GM19099 (cell line): ENCODE measurements at regions not wholly inside any gene's neighbourhood (a gene's known extent, or its start where the extent isn't known, plus 50 kb on each side); places are given as distances from the start of the nearest gene placed in this dataset.

Experiments
- POLR2A ChIP-seq: IDR thresholded peaks from 3 replicates; pipeline ENCODE4 v1.6.1; 2011; ENCODE audit warnings: low read depth; ENCODE audit not compliant: insufficient read length; ENCODE audit errors: extremely low read depth

GRCh38 chr7:68542831-68543230, 1055.4 kb upstream of the AUTS2 start:
- no peak for TF ChIP-seq POLR2A

GRCh38 chr7:68544851-68545250, 1053.4 kb upstream of the AUTS2 start:
- TF ChIP-seq POLR2A: no peak

- no peak for TF ChIP-seq POLR2A
Observed at GRCh38 chr7:68547181-68547580, 1051.1 kb upstream of the AUTS2 start.

GRCh38 chr7:68547799-68548198, 1050.5 kb upstream of the AUTS2 start:
- no peak for TF ChIP-seq POLR2A

GRCh38 chr7:68550027-68550426, 1048.2 kb upstream of the AUTS2 start:
- no peak for TF ChIP-seq POLR2A

- no peak for TF ChIP-seq POLR2A
Observed at GRCh38 chr7:68550635-68551034, 1047.6 kb upstream of the AUTS2 start.

GRCh38 chr7:68556537-68556936, 1041.7 kb upstream of the AUTS2 start:
- no peak for TF ChIP-seq POLR2A

- no peak for TF ChIP-seq POLR2A
Observed at GRCh38 chr7:68559518-68559917, 1038.8 kb upstream of the AUTS2 start.

- no peak for TF ChIP-seq POLR2A
Observed at GRCh38 chr7:68562323-68562899, 1035.9 kb upstream of the AUTS2 start.

GRCh38 chr7:68564306-68565135, 1033.8 kb upstream of the AUTS2 start:
- TF ChIP-seq POLR2A: no peak

GRCh38 chr7:68571286-68571685, 1027.0 kb upstream of the AUTS2 start:
- TF ChIP-seq POLR2A: no peak

- TF ChIP-seq POLR2A: no peak
Observed at GRCh38 chr7:68573271-68574005, 1024.8 kb upstream of the AUTS2 start.

- no peak for TF ChIP-seq POLR2A
Observed at GRCh38 chr7:68576366-68576765, 1021.9 kb upstream of the AUTS2 start.

- no peak for TF ChIP-seq POLR2A
Observed at GRCh38 chr7:68581417-68581816, 1016.9 kb upstream of the AUTS2 start.

GRCh38 chr7:68587599-68587998, 1010.7 kb upstream of the AUTS2 start:
- TF ChIP-seq POLR2A: no peak

- no peak for TF ChIP-seq POLR2A
Observed at GRCh38 chr7:68601826-68602225, 996.4 kb upstream of the AUTS2 start.

- TF ChIP-seq POLR2A: no peak
Observed at GRCh38 chr7:68604541-68604940, 993.7 kb upstream of the AUTS2 start.

GRCh38 chr7:68610701-68611100, 987.6 kb upstream of the AUTS2 start:
- no peak for TF ChIP-seq POLR2A
